ENCODE measurements at regions not wholly inside any gene's neighbourhood (a gene's known extent, or its start where the extent isn't known, plus 50 kb on each side); places are given as distances from the start of the nearest gene placed in this dataset.

DNA sequence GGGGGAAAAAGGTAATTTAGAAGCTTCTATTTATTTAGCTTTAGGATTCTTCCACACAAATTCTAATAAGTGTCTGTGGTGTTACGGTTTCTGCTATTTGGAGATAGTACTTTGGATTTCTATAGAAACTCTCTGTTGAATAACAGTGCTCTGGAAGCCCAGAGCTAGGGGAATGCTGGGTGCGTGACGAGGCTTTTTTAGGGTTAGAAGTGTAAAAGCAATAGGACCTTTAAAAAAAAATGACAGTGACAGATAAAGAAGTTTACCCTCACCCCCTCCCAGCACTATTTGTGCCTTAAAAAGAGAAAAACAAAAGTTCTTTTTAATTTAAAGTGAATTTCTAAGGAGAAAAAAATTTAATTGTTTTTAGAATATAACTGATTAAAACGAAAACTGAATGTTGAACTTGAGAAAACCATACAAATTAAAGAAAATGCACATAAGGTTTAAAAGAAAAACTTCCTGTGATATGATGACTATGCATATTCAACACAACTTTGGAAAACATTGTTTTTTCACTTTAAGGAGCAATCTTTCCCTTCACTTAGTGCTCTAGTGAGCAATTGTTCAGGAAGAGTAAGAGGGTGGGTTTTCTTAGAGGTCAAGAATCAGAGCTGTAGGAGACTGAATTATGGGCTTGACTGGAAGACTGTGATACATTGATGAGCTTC lies 89.6 kb upstream of the RIPOR2 start:
- H3K56ac ChIP-seq (replicated peaks; ENCODE audit: insufficient read length, low read depth, low read length): no peak overlapping the region
- H2BK5ac ChIP-seq (ENCODE audit: low read depth, low read length): no peak overlapping the region
- H4K20me1 ChIP-seq (replicated peaks in 1 of 2; ENCODE audit: control insufficient read depth in 1 of 2, insufficient read depth in 2 of 2, low read length in 2 of 2): no peaks in the 10 kb centered on the region
- no peak for FAIRE-seq
- H2BK120ac ChIP-seq (replicated peaks; ENCODE audit: low read depth, low read length): no peak overlapping the region
- H3K4me2 ChIP-seq (ENCODE audit: insufficient read depth in 1 of 2, low read depth in 2 of 2, low read length in 2 of 2): no peak overlapping the region
- H3K27ac ChIP-seq (ENCODE audit: low read depth, low read length): no peak overlapping the region
- no peak overlapping the region for H2AFZ ChIP-seq (ENCODE audit: low read length)
- no peak overlapping the region for H3K14ac ChIP-seq (ENCODE audit: insufficient read length)
- H3K36me3 ChIP-seq (ENCODE audit: control insufficient read depth in 2 of 4, insufficient read depth in 4 of 4, low read length in 3 of 4): no peaks in the 10 kb centered on the region
- H3K23ac ChIP-seq (ENCODE audit: insufficient read length): no peak overlapping the region
- ChIA-PET CTCF (ENCODE audit: partially characterized antibody) (interaction anchor here (0.6 to 5.7 kb wide), 9 partner anchors 8 to 343 kb away, joined by 3 to 32 read pairs (median 12); no protein-coding TSS in a partner anchor), POLR2A (ENCODE audit: partially characterized antibody) (no interaction called here)
- no peaks in the 10 kb centered on the region for H3K23me2 ChIP-seq (ENCODE audit: low read depth, low read length)
- WGBS, 2 experiments (ENCODE audit: extremely low coverage in 1 of 2, insufficient coverage in 1 of 2, insufficient read length in 1 of 2, insufficient replicate concordance in 2 of 2, low coverage in 1 of 2, low lambda C conversion rate in 2 of 2, missing lambda C conversion rate in 1 of 2): 76% methylated on average over 4 of the region's 4 CpGs; no CpG with 5 or more reads in 1 of the 2 experiments
- TF ChIP-seq NANOG (IDR thresholded peaks at IDR 0.05; ENCODE audit: insufficient read depth, low read depth, low read length, poor library complexity, severe bottlenecking) (no peak), MAFK (IDR thresholded peaks at IDR 0.05; ENCODE audit: low read depth, low read length) (peak; percentile 30; the same call in 1 of the 2 replicates)
- H2BK15ac ChIP-seq (ENCODE audit: low read length): no peak overlapping the region
- H4K91ac ChIP-seq (replicated peaks; ENCODE audit: insufficient read length, low read length): no peak overlapping the region
- H4K5ac ChIP-seq (ENCODE audit: insufficient read length, low read depth, low read length): no peak overlapping the region
- no peak overlapping the region for H4K8ac ChIP-seq (ENCODE audit: extremely low read depth, insufficient read depth, low read length)
- DNase-seq (ENCODE audit: low read depth in 1 of 2, low spot score in 2 of 2): no peak
- no peaks in the 10 kb centered on the region for H3K79me1 ChIP-seq (ENCODE audit: low read depth, low read length)
- H3K9ac ChIP-seq (replicated peaks in 1 of 4; ENCODE audit: extremely low read depth in 1 of 4, low read depth in 3 of 4, low read length in 3 of 4): no peak overlapping the region
- no peaks in the 10 kb centered on the region for H3K79me2 ChIP-seq (ENCODE audit: control insufficient read depth in 1 of 2, insufficient read depth in 2 of 2, low read length in 2 of 2)
- H3K4me1 ChIP-seq (replicated peaks in 1 of 4; ENCODE audit: control insufficient read depth in 3 of 4, insufficient read depth in 4 of 4, low read length in 3 of 4): peaks cover 0 to 9% (median 0%) of the 10 kb centered on the region in 4 experiments; a peak in 3 of 7 replicates
- H3K18ac ChIP-seq (ENCODE audit: extremely low read depth, low read length): no peak overlapping the region
- H2AK5ac ChIP-seq (ENCODE audit: low read depth, low read length): no peak overlapping the region
- H2BK20ac ChIP-seq (ENCODE audit: low read length): no peak overlapping the region
- H2BK12ac ChIP-seq (ENCODE audit: low read depth, low read length): no peak overlapping the region
- H3K9me3 ChIP-seq (ENCODE audit: insufficient read depth in 2 of 2, low read depth in 1 of 2, low read length in 1 of 2): no peaks in the 10 kb centered on the region
- no peak overlapping the region for H3K4ac ChIP-seq (replicated peaks; ENCODE audit: insufficient read length, low read depth, low read length)
- H3K27me3 ChIP-seq (replicated peaks in 1 of 4; ENCODE audit: control insufficient read depth in 3 of 4, extremely low read depth in 1 of 4, insufficient read depth in 3 of 4, low read length in 3 of 4): no peaks in the 10 kb centered on the region
- H3K4me3 ChIP-seq (ENCODE audit: extremely low read depth in 1 of 4, insufficient read depth in 2 of 4, low read depth in 3 of 4, low read length in 4 of 4): no peak overlapping the region

All from H1 (cell line).